HG03060 (cell line): ENCODE measurements at regions not wholly inside any gene's neighbourhood (a gene's known extent, or its start where the extent isn't known, plus 50 kb on each side); places are given as distances from the start of the nearest gene placed in this dataset.

ENCODE experiments used
- ATAC-seq: cut with Tn5 transposase; IDR thresholded peaks from one replicate; pipeline ENCODE4 v1.9.1; 2021; ENCODE audit warnings: low read depth, moderate number of reproducible peaks; ENCODE audit not compliant: unreplicated experiment

GRCh38 chr14:49401373-49401772 lies 184.8 kb downstream of the RPS29 start:
- ATAC-seq: no peak

DNA sequence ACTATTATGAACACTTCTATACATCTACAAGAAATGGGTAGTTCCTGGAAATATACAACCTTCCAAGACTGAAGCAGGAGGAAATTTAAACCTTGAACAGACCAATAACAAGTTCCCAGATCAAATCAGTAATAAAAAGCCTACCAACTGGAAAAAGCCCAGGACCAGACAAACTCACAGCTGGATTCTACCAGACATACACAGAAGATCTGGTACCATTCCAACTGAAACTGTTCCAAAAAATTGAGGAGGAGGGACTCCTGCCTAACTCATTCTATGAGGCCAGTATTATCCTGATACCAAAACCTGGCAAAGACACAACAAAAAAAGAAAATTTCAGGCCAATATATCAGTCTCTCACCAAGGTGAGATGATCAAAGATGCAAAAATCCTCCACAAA lies 189.4 kb downstream of the RPS29 start:
- ATAC-seq: no peak

GRCh38 chr14:49381778-49382177 lies 204.4 kb downstream of the RPS29 start:
- no peak for ATAC-seq

DNA sequence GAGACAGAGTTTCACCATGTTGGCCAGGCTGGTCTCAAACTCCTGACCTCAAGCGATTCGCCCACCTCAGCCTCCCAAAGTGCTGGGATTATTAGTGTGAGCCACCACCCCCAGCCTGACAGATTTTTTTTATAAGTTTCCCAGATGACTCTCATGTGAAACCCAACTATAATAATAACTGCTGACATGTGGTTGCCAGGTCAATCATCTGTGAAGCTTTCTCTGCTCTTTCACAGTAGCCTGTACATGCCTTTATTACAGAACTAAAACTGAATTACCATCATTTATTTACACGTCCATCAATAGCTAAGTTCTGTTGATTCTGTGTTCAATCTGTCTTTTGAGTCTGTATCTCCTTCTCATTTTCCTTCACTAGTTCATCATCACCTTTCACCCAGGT lies 218.5 kb downstream of the RPS29 start:
- no peak for ATAC-seq

DNA sequence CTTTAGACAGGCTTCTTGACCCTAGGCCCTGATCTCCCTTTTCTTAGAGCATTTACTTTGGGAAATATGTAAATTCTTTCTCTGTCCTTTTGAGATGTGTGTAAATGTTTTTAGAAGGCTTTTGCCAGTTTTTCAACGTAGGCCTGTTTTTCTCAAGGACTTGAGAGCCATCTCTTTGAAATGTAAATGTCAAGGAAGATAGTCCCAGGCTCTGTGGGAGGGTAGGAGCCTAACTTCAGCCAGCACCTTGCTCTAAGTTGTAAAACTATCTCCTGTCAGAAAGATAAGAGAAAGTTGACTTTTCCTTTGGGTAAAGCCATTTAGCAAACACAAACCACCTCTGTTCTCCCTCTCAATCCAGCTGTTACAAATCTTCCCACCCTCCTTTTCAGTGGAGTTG lies 219.8 kb downstream of the RPS29 start:
- no peak for ATAC-seq

DNA sequence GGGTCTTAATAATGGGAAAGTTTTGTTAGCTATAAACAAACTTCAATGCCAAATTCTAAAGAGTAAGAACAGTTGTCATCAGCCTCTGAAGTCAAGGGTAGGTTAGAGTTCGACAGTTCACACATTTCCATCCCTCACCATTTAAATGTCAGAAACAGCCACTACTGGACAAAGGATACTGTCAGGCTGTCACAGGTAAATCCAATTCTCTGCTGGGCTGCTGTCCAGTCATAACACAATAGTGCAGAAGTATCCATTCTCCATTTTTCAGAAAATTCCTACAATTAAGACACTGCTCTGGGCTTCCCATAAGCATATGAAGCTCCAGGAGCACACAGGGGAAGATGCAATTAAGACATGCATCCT lies 221.4 kb downstream of the RPS29 start:
- no peak for ATAC-seq

DNA sequence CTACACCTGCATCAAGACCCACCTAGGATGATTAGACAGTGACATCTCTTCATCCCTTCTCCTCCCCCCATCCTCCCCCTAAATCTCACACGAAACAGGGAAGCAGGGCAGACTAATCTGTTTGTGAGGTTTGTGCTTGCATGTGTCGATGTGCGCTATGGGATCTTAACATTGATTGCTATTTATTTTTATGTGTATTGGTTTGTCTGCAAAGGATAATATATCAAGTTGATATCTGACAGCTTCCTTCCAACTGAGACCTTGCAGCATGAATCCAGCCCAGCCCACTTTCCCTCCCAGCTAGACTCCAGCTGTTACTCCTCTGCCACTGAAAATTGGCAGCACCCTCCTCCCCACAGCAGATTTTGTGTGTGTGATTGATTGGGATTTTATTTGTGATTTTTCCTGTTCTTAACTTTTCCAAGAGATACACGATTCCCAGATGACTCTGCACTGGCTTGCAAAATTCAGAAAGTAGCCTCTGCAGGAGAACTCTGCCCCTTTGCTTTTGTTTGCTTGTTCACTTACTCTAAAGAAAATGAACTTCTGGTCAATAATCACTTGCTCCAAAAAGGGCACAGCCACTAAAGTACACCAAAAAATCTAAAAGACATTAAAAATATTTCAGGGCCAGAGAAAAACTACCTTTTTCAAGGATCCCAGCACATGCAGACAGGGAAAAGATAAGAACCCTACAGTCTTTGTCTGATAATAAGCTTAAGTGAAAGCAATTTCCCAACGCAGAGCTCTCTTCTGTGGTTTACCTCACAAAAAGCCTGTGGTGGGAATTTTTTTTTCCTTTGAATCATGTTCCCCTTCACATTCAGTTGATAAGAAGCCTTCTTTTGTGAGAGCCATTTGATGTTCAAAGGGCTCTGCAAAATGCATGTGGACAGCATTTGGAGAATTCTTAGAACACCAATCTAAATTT lies 222.1 kb downstream of the RPS29 start:
- no peak for ATAC-seq

DNA sequence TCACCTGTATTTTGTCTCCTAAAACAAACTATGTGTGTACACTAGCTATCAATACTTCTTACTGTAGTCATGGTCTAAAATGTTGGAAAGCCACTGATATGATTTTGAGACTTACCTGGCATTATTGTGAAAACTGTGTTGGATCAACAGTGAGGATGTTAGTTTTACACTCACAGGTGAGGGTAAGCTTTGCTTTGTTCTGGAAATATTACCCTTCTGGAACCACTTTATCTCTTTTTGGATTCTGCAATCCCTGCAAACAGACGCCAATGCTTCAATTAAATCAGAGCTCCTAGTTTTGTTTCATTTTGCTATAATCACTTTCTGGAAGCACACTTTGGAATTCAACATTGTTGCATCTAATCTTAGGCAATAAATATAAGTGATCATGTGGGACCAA lies 223.3 kb downstream of the RPS29 start:
- ATAC-seq: no peak

- no peak for ATAC-seq
Observed at GRCh38 chr14:49339130-49339529, 247.1 kb downstream of the RPS29 start.

GRCh38 chr14:49319810-49320209 lies 266.4 kb downstream of the RPS29 start:
- ATAC-seq: no peak

GRCh38 chr14:49315570-49315969 lies 270.6 kb downstream of the RPS29 start:
- ATAC-seq: no peak

GRCh38 chr14:49314737-49315136 lies 271.4 kb downstream of the RPS29 start:
- ATAC-seq: no peak

DNA sequence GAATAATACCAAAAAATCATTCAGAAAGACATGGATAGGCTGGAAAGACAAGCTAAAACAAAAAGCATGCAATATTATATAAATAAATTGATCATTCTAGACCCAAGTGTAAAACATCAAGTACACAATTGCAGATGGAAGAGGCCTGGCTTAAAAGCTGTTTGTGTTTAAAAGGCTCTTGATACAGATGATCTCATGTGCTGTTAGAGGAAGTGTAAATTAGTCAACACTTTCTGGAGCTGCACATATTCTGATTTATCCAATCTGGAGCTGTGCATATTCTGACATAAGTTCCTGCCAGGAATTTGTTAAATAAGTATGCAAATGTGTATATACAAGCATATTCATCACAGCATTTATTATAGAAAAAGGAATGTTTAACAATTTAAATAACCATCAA lies 273.1 kb downstream of the RPS29 start:
- ATAC-seq: no peak

- ATAC-seq: no peak
Observed at GRCh38 chr14:49310298-49310697, 275.9 kb downstream of the RPS29 start.

- ATAC-seq: peak; percentile 86
Observed at GRCh38 chr14:49306152-49306751, 279.9 kb downstream of the RPS29 start.

DNA sequence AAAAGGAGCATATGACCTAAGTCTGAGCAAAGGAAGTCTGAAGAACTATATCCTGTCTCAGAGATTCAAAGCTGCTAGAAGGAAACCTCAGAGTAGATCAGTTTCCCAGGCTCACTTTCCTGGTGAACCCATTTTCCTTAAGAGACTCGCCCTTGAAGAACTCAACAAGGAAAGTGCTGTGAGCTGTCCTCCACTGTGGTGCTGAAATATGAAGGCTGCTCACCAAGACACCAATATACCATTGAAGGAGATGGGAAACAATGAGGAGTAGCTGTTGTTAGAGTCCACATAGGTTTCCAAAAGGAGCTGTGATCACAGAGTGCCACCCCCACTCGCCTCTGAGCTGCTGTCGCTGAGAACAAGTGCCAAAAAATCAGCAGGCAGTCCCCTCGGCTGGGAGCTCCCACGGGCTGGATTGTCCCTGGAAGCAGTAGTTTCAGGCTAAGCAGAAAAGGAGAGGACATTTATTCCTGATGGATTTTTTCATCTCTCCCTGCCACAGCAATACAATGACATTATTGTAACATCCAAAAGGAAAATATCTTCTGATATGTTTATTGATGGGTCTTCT lies 282.1 kb downstream of the RPS29 start:
- ATAC-seq: no peak

- no peak for ATAC-seq
Observed at GRCh38 chr14:49297102-49297501, 289.1 kb downstream of the RPS29 start.

DNA sequence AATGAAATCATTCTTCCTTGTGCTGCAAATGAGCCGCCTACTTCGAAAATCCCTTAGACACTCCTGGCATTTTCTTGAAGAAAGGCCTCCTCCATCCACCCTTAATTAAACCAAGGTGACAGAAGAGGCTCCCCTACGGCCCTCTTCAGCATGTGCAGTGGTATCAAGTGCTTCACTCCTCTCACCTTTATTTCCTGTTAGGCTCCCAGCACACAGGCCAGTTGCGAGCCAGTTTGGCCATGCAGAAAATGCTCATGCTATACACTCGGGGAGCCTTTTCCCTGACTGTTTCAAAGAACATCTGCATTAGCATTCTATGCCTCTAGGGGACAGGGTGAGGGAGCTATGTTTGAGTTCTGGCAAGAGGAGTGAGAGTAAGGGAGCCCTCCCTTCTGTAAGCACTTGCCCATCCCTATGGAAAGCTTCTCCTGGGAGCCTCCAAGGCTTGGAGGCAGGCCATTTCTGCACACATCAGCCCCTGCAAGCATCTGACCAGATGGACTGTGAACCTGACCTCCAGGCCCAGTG lies 291.5 kb downstream of the RPS29 start:
- ATAC-seq: no peak

GRCh38 chr14:49287004-49287403 lies 299.2 kb downstream of the RPS29 start:
- no peak for ATAC-seq

DNA sequence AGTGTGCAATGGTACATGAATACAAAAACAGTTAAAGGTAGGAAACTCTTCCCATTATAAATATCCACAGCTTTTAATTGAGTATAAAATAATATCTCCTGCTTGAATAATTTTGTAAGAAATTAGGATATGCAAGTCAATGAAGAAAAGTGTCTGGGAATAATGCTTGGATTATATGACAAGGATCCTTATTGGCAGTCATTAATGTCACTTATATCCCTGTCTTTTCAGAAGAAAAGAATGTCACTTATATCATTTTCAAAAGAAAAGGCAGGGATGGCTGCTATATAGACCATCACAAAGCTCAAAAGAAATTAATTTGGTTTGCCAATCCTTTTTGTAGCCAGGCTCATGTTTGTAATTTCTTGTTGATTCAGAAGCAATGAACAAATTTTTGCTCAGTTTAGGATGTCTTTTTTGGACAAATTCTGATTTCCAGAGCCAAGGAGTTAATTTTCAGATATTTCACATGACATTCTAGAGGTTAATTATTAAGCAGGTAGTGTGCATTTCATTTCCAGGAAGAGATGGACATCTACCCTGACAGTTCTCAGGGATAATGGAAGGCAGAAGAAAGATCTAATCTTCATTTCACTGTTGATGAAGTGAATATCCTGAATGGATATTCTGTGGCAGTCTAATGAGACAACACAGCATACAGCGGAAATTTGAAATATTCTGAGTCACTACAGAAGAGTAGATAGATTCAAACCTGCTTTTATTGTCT lies 299.8 kb downstream of the RPS29 start:
- no peak for ATAC-seq

GRCh38 chr14:49280566-49280965 lies 305.6 kb downstream of the RPS29 start:
- no peak for ATAC-seq
